ENCODE measurements at regions not wholly inside any gene's neighbourhood (a gene's known extent, or its start where the extent isn't known, plus 50 kb on each side); places are given as distances from the start of the nearest gene placed in this dataset.
A peak's percentile ranks its signal among the peaks of the same experiment; 100 is the strongest.

DNA sequence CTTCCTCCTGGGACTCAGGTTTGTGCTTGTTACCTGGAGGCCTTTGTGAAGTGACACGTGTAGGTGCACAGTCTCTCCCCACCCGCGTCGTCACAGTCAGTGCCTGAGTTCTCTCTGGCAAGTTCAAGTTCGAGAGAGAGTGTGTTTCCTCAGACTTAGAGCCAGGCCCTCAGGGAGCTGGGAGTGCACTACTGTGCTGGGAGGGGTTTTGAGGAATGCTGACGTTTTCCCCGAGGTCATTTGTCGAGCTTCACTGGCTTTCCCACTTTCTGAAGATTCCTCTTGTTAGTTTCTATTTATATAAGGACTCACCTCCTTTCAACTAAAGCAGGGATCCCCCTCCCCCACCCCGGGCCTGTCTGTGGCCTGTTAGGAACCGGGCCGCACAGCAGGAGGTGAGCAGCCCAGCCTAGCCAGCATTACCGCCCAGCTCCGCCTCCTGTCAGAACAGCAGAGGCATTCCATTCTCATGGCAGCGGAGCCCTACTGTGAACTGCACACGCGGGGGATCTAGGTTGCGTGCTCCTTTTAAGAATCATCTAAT lies 209.2 kb downstream of the DIRAS2 start:
- POLR2A ChIA-PET, result no interaction called here
- no peak overlapping the region for H3K27ac Mint-ChIP-seq (ENCODE audit: unreplicated experiment)
- BruUV-seq (replicated peaks), result no TSS peak
- no peaks in the 10 kb centered on the region for H3K4me1 Mint-ChIP-seq (ENCODE audit: low read depth, unreplicated experiment)
- Histone ChIP-seq H3K27me3 (replicated peaks; ENCODE audit: control insufficient read depth, insufficient read depth, low read length) (no peaks in the 10 kb centered on the region), H3K36me3 (ENCODE audit: control insufficient read depth, insufficient read depth, low read length) (no peaks in the 10 kb centered on the region), H3K4me1 (peaks cover 8% of the 10 kb centered on the region; the same call in 1 of the 2 replicates), H3K9me3 (no peaks in the 10 kb centered on the region), H3K4me3 (ENCODE audit: low read depth, low read length) (peak overlapping the region; percentile 4; the same call in 1 of the 2 replicates)
- no peaks in the 10 kb centered on the region for H3K9me3 Mint-ChIP-seq (ENCODE audit: unreplicated experiment)
- no peaks in the 10 kb centered on the region for H3K36me3 Mint-ChIP-seq (ENCODE audit: insufficient read depth, unreplicated experiment)
- peak overlapping the region; percentile 63 for H3K4me3 Mint-ChIP-seq (ENCODE audit: unreplicated experiment)
- intact Hi-C loops (cut with micrococcal nuclease; ENCODE audit: unreplicated experiment), result no loop called here
- CTCF ChIA-PET, result no interaction called here
- DNase-seq, result peak; percentile 62 to 69
- no peaks in the 10 kb centered on the region for H3K27me3 Mint-ChIP-seq (ENCODE audit: insufficient read depth, unreplicated experiment)
- TF ChIP-seq, protein P1, sequence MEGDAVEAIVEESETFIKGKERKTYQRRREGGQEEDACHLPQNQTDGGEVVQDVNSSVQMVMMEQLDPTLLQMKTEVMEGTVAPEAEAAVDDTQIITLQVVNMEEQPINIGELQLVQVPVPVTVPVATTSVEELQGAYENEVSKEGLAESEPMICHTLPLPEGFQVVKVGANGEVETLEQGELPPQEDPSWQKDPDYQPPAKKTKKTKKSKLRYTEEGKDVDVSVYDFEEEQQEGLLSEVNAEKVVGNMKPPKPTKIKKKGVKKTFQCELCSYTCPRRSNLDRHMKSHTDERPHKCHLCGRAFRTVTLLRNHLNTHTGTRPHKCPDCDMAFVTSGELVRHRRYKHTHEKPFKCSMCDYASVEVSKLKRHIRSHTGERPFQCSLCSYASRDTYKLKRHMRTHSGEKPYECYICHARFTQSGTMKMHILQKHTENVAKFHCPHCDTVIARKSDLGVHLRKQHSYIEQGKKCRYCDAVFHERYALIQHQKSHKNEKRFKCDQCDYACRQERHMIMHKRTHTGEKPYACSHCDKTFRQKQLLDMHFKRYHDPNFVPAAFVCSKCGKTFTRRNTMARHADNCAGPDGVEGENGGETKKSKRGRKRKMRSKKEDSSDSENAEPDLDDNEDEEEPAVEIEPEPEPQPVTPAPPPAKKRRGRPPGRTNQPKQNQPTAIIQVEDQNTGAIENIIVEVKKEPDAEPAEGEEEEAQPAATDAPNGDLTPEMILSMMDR (IDR thresholded peaks at IDR 0.05; ENCODE audit: insufficient read depth in 1 of 2, low read depth in 1 of 2, low read length in 1 of 2, severe bottlenecking in 1 of 2, unreplicated experiment in 1 of 2), result no peak

- H3K27me3 ChIP-seq (replicated peaks; ENCODE audit: control insufficient read depth, insufficient read depth, low read length), result no peaks in the 10 kb centered on the region
- no peak overlapping the region for H3K4me3 Mint-ChIP-seq (ENCODE audit: unreplicated experiment)
- no peak overlapping the region for H3K4me3 ChIP-seq (ENCODE audit: low read depth, low read length)
- ChIA-PET CTCF (no interaction called here), POLR2A (no interaction called here)
- H3K4me1 ChIP-seq, result no peaks in the 10 kb centered on the region
- H3K27ac Mint-ChIP-seq (ENCODE audit: unreplicated experiment), result no peak overlapping the region
- H3K4me1 Mint-ChIP-seq (ENCODE audit: low read depth, unreplicated experiment), result peaks cover 9% of the 10 kb centered on the region
- no peaks in the 10 kb centered on the region for H3K36me3 ChIP-seq (ENCODE audit: control insufficient read depth, insufficient read depth, low read length)
- DNase-seq, result no peak
- peaks cover 8% of the 10 kb centered on the region for H3K9me3 Mint-ChIP-seq (ENCODE audit: unreplicated experiment)
- H3K9me3 ChIP-seq, result no peaks in the 10 kb centered on the region
- TF ChIP-seq, protein P1 (IDR thresholded peaks at IDR 0.05; ENCODE audit: insufficient read depth in 1 of 2, low read depth in 1 of 2, low read length in 1 of 2, severe bottlenecking in 1 of 2, unreplicated experiment in 1 of 2), result no peak
- no peaks in the 10 kb centered on the region for H3K27me3 Mint-ChIP-seq (ENCODE audit: insufficient read depth, unreplicated experiment)
- H3K36me3 Mint-ChIP-seq (ENCODE audit: insufficient read depth, unreplicated experiment), result no peaks in the 10 kb centered on the region
- intact Hi-C loops (cut with micrococcal nuclease; ENCODE audit: unreplicated experiment), result no loop called here
- no TSS peak for BruUV-seq (replicated peaks)
Observed at GRCh38 chr9:90441814-90442213, 200.8 kb downstream of the DIRAS2 start.

GRCh38 chr9:90442723-90443122 lies 199.9 kb downstream of the DIRAS2 start:
- H3K36me3 ChIP-seq (ENCODE audit: control insufficient read depth, insufficient read depth, low read length), result no peaks in the 10 kb centered on the region
- Mint-ChIP-seq H3K27ac (ENCODE audit: unreplicated experiment) (no peak overlapping the region), H3K9me3 (ENCODE audit: unreplicated experiment) (peaks cover 8% of the 10 kb centered on the region), H3K27me3 (ENCODE audit: insufficient read depth, unreplicated experiment) (no peaks in the 10 kb centered on the region), H3K36me3 (ENCODE audit: insufficient read depth, unreplicated experiment) (no peaks in the 10 kb centered on the region), H3K4me1 (ENCODE audit: low read depth, unreplicated experiment) (peaks cover 9% of the 10 kb centered on the region), H3K4me3 (ENCODE audit: unreplicated experiment) (no peak overlapping the region)
- no TSS peak for BruUV-seq (replicated peaks)
- no peaks in the 10 kb centered on the region for H3K27me3 ChIP-seq (replicated peaks; ENCODE audit: control insufficient read depth, insufficient read depth, low read length)
- no peaks in the 10 kb centered on the region for H3K4me1 ChIP-seq
- TF ChIP-seq, protein P1 (IDR thresholded peaks at IDR 0.05; ENCODE audit: insufficient read depth in 1 of 2, low read depth in 1 of 2, low read length in 1 of 2, severe bottlenecking in 1 of 2, unreplicated experiment in 1 of 2), result no peak
- H3K4me3 ChIP-seq (ENCODE audit: low read depth, low read length), result no peak overlapping the region
- no peaks in the 10 kb centered on the region for H3K9me3 ChIP-seq
- POLR2A ChIA-PET, result no interaction called here
- DNase-seq, result no peak
- intact Hi-C loops (cut with micrococcal nuclease; ENCODE audit: unreplicated experiment), result no loop called here
- CTCF ChIA-PET, result no interaction called here

Data from Caco-2 (cell line).